K562 (cell line): ENCODE measurements at regions not wholly inside any gene's neighbourhood (a gene's known extent, or its start where the extent isn't known, plus 50 kb on each side); places are given as distances from the start of the nearest gene placed in this dataset.

ENCODE experiments used
- BHLHE40 ChIP-seq: IDR thresholded peaks from 2 replicates; pipeline ENCODE4 v1.6.1; 2011; ENCODE audit warnings: low read length, improper control_type of control experiment
- CBFB ChIP-seq: sonication (generic); formaldehyde crosslinking; IDR thresholded peaks from 2 replicates; pipeline ENCODE4 v1.4.0; 2020; ENCODE audit warnings: mild to moderate bottlenecking, missing genetic modification reagents
- CHCHD3 ChIP-seq: fragments of 250-450 bp; sonication (Bioruptor Pico); IDR thresholded peaks from 2 replicates; pipeline ENCODE4 v2.1.2; 2022; ENCODE audit warnings: mild to moderate bottlenecking
- EGR1 ChIP-seq: fragments of 450-650 bp; conservative IDR thresholded peaks from 2 replicates; pipeline ENCODE4 v1.6.1; 2017; ENCODE audit warnings: mild to moderate bottlenecking
- GATAD2B ChIP-seq: fragments of 450-650 bp; IDR thresholded peaks from 2 replicates; pipeline ENCODE4 v1.6.1; 2017; ENCODE audit warnings: mild to moderate bottlenecking, borderline replicate concordance
- NFYB ChIP-seq: IDR thresholded peaks from 2 replicates; pipeline ENCODE4 v1.6.1; 2011; ENCODE audit warnings: mild to moderate bottlenecking, moderate library complexity; ENCODE audit not compliant: insufficient read length; ENCODE audit errors: extremely low read depth
- SRF ChIP-seq, 2 experiments: fragments of 250-450, 450-650 bp in 1 of 2; sonication (Bioruptor Pico) in 1 of 2; sonication (generic) in 1 of 2; formaldehyde crosslinking; IDR thresholded peaks; 2 replicates each; pipeline versions ENCODE4 v1.5.0 to v1.5.1; 2020 to 2022; ENCODE audit warnings: mild to moderate bottlenecking in 1 of 2, missing genetic modification reagents in 1 of 2
- YBX1 ChIP-seq: fragments of 450-650 bp; IDR thresholded peaks from 2 replicates; pipeline ENCODE4 v1.7.1; 2016; ENCODE audit warnings: mild to moderate bottlenecking
- ZBTB8A ChIP-seq: fragments of 450-650 bp; IDR thresholded peaks from 2 replicates; pipeline ENCODE4 v1.6.1; 2018; ENCODE audit warnings: mild to moderate bottlenecking, moderate library complexity; ENCODE audit not compliant: partially characterized antibody
- ZKSCAN8 ChIP-seq: fragments of 200-800 bp; sonication (Bioruptor generic); IDR thresholded peaks from 2 replicates; pipeline ENCODE4 v1.6.1; 2016; ENCODE audit warnings: missing genetic modification characterization, missing compliant biosample characterization
- ZNF830 ChIP-seq: fragments of 250-450 bp; sonication (Bioruptor Pico); IDR thresholded peaks from 2 replicates; pipeline ENCODE4 v1.5.0; 2021; ENCODE audit warnings: mild to moderate bottlenecking
- TF ChIP-seq, protein P1 (sequence below), 3 experiments: IDR thresholded peaks in 2 of 3; conservative IDR thresholded peaks in 1 of 3; 2 replicates each; pipeline ENCODE4 v1.5.1; 2011 to 2012; ENCODE audit warnings: low read length in 3 of 3, mild to moderate bottlenecking in 3 of 3, control low read depth in 2 of 3, improper control_type of control experiment in 1 of 3, inconsistent platforms in 1 of 3, low read depth in 1 of 3, mixed read lengths in 1 of 3, moderate library complexity in 1 of 3; ENCODE audit not compliant: insufficient read depth in 2 of 3
- TF ChIP-seq, protein P2 (sequence below), 2 experiments: fragments of 250-450 bp in 1 of 2; fragments of 450-650 bp in 1 of 2; sonication (Bioruptor Pico) in 1 of 2; IDR thresholded peaks; 2 replicates each; pipeline versions ENCODE4 v1.6.1 to v1.8.0; 2016 to 2021; ENCODE audit warnings: mild to moderate bottlenecking in 2 of 2, moderate library complexity in 2 of 2, missing compliant biosample characterization in 1 of 2, missing genetic modification characterization in 1 of 2
- TF ChIP-seq, protein P3 (sequence below): fragments of 450-650 bp; IDR thresholded peaks from 2 replicates; pipeline ENCODE4 v1.7.1; 2018; ENCODE audit warnings: mild to moderate bottlenecking, low read depth; ENCODE audit not compliant: partially characterized antibody

DNA sequence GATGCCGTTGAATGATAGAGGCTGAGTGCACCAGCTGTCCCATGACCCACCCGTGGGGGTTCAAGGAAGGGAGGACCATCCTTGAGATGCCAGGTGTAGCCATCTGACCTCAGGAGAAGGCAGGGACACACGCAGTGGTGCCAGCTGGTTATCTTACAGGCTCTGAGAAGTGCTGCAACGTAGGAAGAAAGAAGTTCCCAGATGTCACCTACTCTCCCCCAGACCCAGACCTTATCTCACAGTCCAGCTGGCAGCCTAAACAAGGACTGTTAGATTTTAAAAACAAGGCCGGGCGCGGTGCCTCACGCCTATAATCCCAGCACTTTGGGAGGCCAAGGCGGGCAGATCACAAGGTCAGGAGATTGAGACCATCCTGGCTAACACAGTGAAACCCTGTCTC, 1307.6 kb downstream of the TBC1D22A start:
- no peak for TF ChIP-seq GATAD2B
- no peak for TF ChIP-seq ZNF830
- no peak for TF ChIP-seq ZKSCAN8 (CRISPR knock-in tag)
- TF ChIP-seq SRF (CRISPR knock-in tag; IDR thresholded peaks at IDR 0.05), result no peak
- TF ChIP-seq, protein P1, sequence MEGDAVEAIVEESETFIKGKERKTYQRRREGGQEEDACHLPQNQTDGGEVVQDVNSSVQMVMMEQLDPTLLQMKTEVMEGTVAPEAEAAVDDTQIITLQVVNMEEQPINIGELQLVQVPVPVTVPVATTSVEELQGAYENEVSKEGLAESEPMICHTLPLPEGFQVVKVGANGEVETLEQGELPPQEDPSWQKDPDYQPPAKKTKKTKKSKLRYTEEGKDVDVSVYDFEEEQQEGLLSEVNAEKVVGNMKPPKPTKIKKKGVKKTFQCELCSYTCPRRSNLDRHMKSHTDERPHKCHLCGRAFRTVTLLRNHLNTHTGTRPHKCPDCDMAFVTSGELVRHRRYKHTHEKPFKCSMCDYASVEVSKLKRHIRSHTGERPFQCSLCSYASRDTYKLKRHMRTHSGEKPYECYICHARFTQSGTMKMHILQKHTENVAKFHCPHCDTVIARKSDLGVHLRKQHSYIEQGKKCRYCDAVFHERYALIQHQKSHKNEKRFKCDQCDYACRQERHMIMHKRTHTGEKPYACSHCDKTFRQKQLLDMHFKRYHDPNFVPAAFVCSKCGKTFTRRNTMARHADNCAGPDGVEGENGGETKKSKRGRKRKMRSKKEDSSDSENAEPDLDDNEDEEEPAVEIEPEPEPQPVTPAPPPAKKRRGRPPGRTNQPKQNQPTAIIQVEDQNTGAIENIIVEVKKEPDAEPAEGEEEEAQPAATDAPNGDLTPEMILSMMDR (IDR thresholded peaks at IDR 0.05 in 2 of 3, conservative IDR thresholded peaks at IDR 0.05 in 1 of 3; ENCODE audit: insufficient read depth in 2 of 3, low read depth in 1 of 3, low read length in 3 of 3), result no peak
- no peak for TF ChIP-seq CHCHD3
- TF ChIP-seq YBX1, result no peak
- no peak for TF ChIP-seq EGR1
- TF ChIP-seq CBFB, result no peak
- no peak for TF ChIP-seq NFYB
- no peak for TF ChIP-seq ZBTB8A
- TF ChIP-seq, protein P2, sequence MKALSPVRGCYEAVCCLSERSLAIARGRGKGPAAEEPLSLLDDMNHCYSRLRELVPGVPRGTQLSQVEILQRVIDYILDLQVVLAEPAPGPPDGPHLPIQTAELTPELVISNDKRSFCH (CRISPR knock-in tag; IDR thresholded peaks at IDR 0.05), result no peak
- TF ChIP-seq, protein P2 (tag; IDR thresholded peaks at IDR 0.05), result no peak
- TF ChIP-seq, protein P3, sequence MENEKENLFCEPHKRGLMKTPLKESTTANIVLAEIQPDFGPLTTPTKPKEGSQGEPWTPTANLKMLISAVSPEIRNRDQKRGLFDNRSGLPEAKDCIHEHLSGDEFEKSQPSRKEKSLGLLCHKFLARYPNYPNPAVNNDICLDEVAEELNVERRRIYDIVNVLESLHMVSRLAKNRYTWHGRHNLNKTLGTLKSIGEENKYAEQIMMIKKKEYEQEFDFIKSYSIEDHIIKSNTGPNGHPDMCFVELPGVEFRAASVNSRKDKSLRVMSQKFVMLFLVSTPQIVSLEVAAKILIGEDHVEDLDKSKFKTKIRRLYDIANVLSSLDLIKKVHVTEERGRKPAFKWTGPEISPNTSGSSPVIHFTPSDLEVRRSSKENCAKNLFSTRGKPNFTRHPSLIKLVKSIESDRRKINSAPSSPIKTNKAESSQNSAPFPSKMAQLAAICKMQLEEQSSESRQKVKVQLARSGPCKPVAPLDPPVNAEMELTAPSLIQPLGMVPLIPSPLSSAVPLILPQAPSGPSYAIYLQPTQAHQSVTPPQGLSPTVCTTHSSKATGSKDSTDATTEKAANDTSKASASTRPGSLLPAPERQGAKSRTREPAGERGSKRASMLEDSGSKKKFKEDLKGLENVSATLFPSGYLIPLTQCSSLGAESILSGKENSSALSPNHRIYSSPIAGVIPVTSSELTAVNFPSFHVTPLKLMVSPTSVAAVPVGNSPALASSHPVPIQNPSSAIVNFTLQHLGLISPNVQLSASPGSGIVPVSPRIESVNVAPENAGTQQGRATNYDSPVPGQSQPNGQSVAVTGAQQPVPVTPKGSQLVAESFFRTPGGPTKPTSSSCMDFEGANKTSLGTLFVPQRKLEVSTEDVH, result no peak
- TF ChIP-seq BHLHE40, result no peak
